Ishikawa (cell line): ENCODE measurements at regions not wholly inside any gene's neighbourhood (a gene's known extent, or its start where the extent isn't known, plus 50 kb on each side); places are given as distances from the start of the nearest gene placed in this dataset.

Experiments
- CEBPB ChIP-seq: IDR thresholded peaks from 2 replicates; pipeline ENCODE4 v1.6.1; 2012
- CREB1 ChIP-seq: IDR thresholded peaks from 2 replicates; pipeline ENCODE4 v1.6.1; 2012; ENCODE audit warnings: low read depth
- EP300 ChIP-seq: IDR thresholded peaks from 2 replicates; pipeline ENCODE4 v1.6.1; 2012; ENCODE audit warnings: borderline replicate concordance
- FOXM1 ChIP-seq: IDR thresholded peaks from 2 replicates; pipeline ENCODE4 v1.6.1; 2012; ENCODE audit warnings: low read depth, borderline replicate concordance
- MAX ChIP-seq: IDR thresholded peaks from 2 replicates; pipeline ENCODE4 v1.6.1; 2012
- REST ChIP-seq: IDR thresholded peaks from 2 replicates; pipeline ENCODE4 v1.6.1; 2012; ENCODE audit warnings: low read depth, mild to moderate bottlenecking
- TAF1 ChIP-seq: IDR thresholded peaks from 2 replicates; pipeline ENCODE4 v1.6.1; 2012; ENCODE audit warnings: low read depth, mild to moderate bottlenecking
- TCF12 ChIP-seq: IDR thresholded peaks from 2 replicates; pipeline ENCODE4 v1.6.1; 2012; ENCODE audit warnings: low read depth

GRCh38 chr9:129561594-129562281 lies 59.2 kb downstream of the C9orf50 start:
- no peak for TF ChIP-seq FOXM1
- TF ChIP-seq EP300: peak; percentile 65
- TF ChIP-seq CEBPB: no peak; the same call in 1 of the 2 replicates
- no peak; the same call in 1 of the 2 replicates for TF ChIP-seq TAF1
- TF ChIP-seq CREB1: no peak
- peak; percentile 85 for TF ChIP-seq MAX
- no peak for TF ChIP-seq REST
- peak; percentile 77 for TF ChIP-seq TCF12
